ENCODE measurements at regions not wholly inside any gene's neighbourhood (a gene's known extent, or its start where the extent isn't known, plus 50 kb on each side); places are given as distances from the start of the nearest gene placed in this dataset.

GRCh38 chr2:239667431-239667985 is 266.7 kb upstream of the HDAC4 start:
- Mint-ChIP-seq H3K4me1 (ENCODE audit: low read depth) (no peaks in the 10 kb centered on the region), H3K4me3 (no peak overlapping the region), H3K36me3 (ENCODE audit: low read depth) (no peaks in the 10 kb centered on the region), H3K27me3 (ENCODE audit: insufficient read depth) (peaks cover 10% of the 10 kb centered on the region), H3K27ac (no peak overlapping the region), H3K9me3 (no peaks in the 10 kb centered on the region)
- intact Hi-C loops (cut with micrococcal nuclease), result no loop called here
- no peak for DNase-seq (ENCODE audit: low spot score)

GRCh38 chr2:239666855-239667376 is 266.1 kb upstream of the HDAC4 start:
- no peak overlapping the region for H3K27ac Mint-ChIP-seq
- no peaks in the 10 kb centered on the region for H3K36me3 Mint-ChIP-seq (ENCODE audit: low read depth)
- H3K9me3 Mint-ChIP-seq, result no peaks in the 10 kb centered on the region
- no peaks in the 10 kb centered on the region for H3K4me1 Mint-ChIP-seq (ENCODE audit: low read depth)
- H3K4me3 Mint-ChIP-seq, result no peak overlapping the region
- intact Hi-C loops (cut with micrococcal nuclease), result no loop called here
- no peak for DNase-seq (ENCODE audit: low spot score)
- peaks cover 13% of the 10 kb centered on the region for H3K27me3 Mint-ChIP-seq (ENCODE audit: insufficient read depth)

GRCh38 chr2:239666053-239666854 is 265.4 kb upstream of the HDAC4 start:
- intact Hi-C loops (cut with micrococcal nuclease), result no loop called here
- no peak for DNase-seq (ENCODE audit: low spot score)
- Mint-ChIP-seq H3K9me3 (no peaks in the 10 kb centered on the region), H3K4me1 (ENCODE audit: low read depth) (no peaks in the 10 kb centered on the region), H3K4me3 (no peak overlapping the region), H3K36me3 (ENCODE audit: low read depth) (no peaks in the 10 kb centered on the region), H3K27ac (no peak overlapping the region), H3K27me3 (ENCODE audit: insufficient read depth) (peaks cover 13% of the 10 kb centered on the region)

GRCh38 chr2:239664216-239664810 is 263.5 kb upstream of the HDAC4 start:
- H3K27me3 Mint-ChIP-seq (ENCODE audit: insufficient read depth), result peaks cover 13% of the 10 kb centered on the region
- H3K4me1 Mint-ChIP-seq (ENCODE audit: low read depth), result no peaks in the 10 kb centered on the region
- intact Hi-C loops (cut with micrococcal nuclease), result no loop called here
- H3K4me3 Mint-ChIP-seq, result no peak overlapping the region
- no peak overlapping the region for H3K27ac Mint-ChIP-seq
- H3K9me3 Mint-ChIP-seq, result no peaks in the 10 kb centered on the region
- no peaks in the 10 kb centered on the region for H3K36me3 Mint-ChIP-seq (ENCODE audit: low read depth)
- DNase-seq (ENCODE audit: low spot score), result no peak

GRCh38 chr2:239663364-239663924 is 262.6 kb upstream of the HDAC4 start:
- H3K9me3 Mint-ChIP-seq, result no peaks in the 10 kb centered on the region
- no peaks in the 10 kb centered on the region for H3K4me1 Mint-ChIP-seq (ENCODE audit: low read depth)
- H3K4me3 Mint-ChIP-seq, result no peak overlapping the region
- intact Hi-C loops (cut with micrococcal nuclease), result no loop called here
- no peak overlapping the region for H3K27ac Mint-ChIP-seq
- peaks cover 13% of the 10 kb centered on the region for H3K27me3 Mint-ChIP-seq (ENCODE audit: insufficient read depth)
- DNase-seq (ENCODE audit: low spot score), result no peak
- no peaks in the 10 kb centered on the region for H3K36me3 Mint-ChIP-seq (ENCODE audit: low read depth)

GRCh38 chr2:239662413-239663120 is 261.7 kb upstream of the HDAC4 start:
- no peak overlapping the region for H3K27ac Mint-ChIP-seq
- H3K27me3 Mint-ChIP-seq (ENCODE audit: insufficient read depth), result peaks cover 17% of the 10 kb centered on the region
- no peak overlapping the region for H3K4me3 Mint-ChIP-seq
- intact Hi-C loops (cut with micrococcal nuclease), result no loop called here
- H3K9me3 Mint-ChIP-seq, result no peaks in the 10 kb centered on the region
- no peak for DNase-seq (ENCODE audit: low spot score)
- no peaks in the 10 kb centered on the region for H3K4me1 Mint-ChIP-seq (ENCODE audit: low read depth)
- H3K36me3 Mint-ChIP-seq (ENCODE audit: low read depth), result no peaks in the 10 kb centered on the region

- DNase-seq (ENCODE audit: low spot score), result no peak
- Mint-ChIP-seq H3K9me3 (no peaks in the 10 kb centered on the region), H3K27ac (no peak overlapping the region), H3K4me1 (ENCODE audit: low read depth) (no peaks in the 10 kb centered on the region), H3K36me3 (ENCODE audit: low read depth) (no peaks in the 10 kb centered on the region), H3K4me3 (no peak overlapping the region), H3K27me3 (ENCODE audit: insufficient read depth) (peaks cover 12% of the 10 kb centered on the region)
- intact Hi-C loops (cut with micrococcal nuclease), result no loop called here
Measured at GRCh38 chr2:239661334-239662312, 260.8 kb upstream of the HDAC4 start.

GRCh38 chr2:239660390-239661230 is 259.8 kb upstream of the HDAC4 start:
- intact Hi-C loops (cut with micrococcal nuclease), result no loop called here

GRCh38 chr2:239657992-239658391 is 257.2 kb upstream of the HDAC4 start:
- Mint-ChIP-seq H3K27me3 (ENCODE audit: insufficient read depth) (peaks cover 13% of the 10 kb centered on the region), H3K4me3 (no peak overlapping the region), H3K27ac (no peak overlapping the region), H3K9me3 (no peaks in the 10 kb centered on the region), H3K4me1 (ENCODE audit: low read depth) (no peaks in the 10 kb centered on the region), H3K36me3 (ENCODE audit: low read depth) (no peaks in the 10 kb centered on the region)
- intact Hi-C loops (cut with micrococcal nuclease), result no loop called here
- no peak for DNase-seq (ENCODE audit: low spot score)

More at GRCh38 chr2:239660390-239661230, 259.8 kb upstream of the HDAC4 start:
- H3K27ac Mint-ChIP-seq, result no peak overlapping the region
- DNase-seq (ENCODE audit: low spot score), result no peak
- no peak overlapping the region for H3K4me3 Mint-ChIP-seq
- H3K27me3 Mint-ChIP-seq (ENCODE audit: insufficient read depth), result peaks cover 12% of the 10 kb centered on the region
- H3K4me1 Mint-ChIP-seq (ENCODE audit: low read depth), result no peaks in the 10 kb centered on the region
- no peaks in the 10 kb centered on the region for H3K9me3 Mint-ChIP-seq
- H3K36me3 Mint-ChIP-seq (ENCODE audit: low read depth), result no peaks in the 10 kb centered on the region

- no peaks in the 10 kb centered on the region for H3K9me3 Mint-ChIP-seq
- no peak overlapping the region for H3K4me3 Mint-ChIP-seq
- H3K36me3 Mint-ChIP-seq (ENCODE audit: low read depth), result no peaks in the 10 kb centered on the region
- peaks cover 11% of the 10 kb centered on the region for H3K27me3 Mint-ChIP-seq (ENCODE audit: insufficient read depth)
- DNase-seq (ENCODE audit: low spot score), result no peak
- H3K27ac Mint-ChIP-seq, result no peak overlapping the region
- no peaks in the 10 kb centered on the region for H3K4me1 Mint-ChIP-seq (ENCODE audit: low read depth)
- intact Hi-C loops (cut with micrococcal nuclease), result no loop called here
Measured at GRCh38 chr2:239657236-239657635, 256.4 kb upstream of the HDAC4 start.

- Mint-ChIP-seq H3K27me3 (ENCODE audit: insufficient read depth) (peaks cover 19% of the 10 kb centered on the region), H3K4me1 (ENCODE audit: low read depth) (no peaks in the 10 kb centered on the region), H3K9me3 (no peaks in the 10 kb centered on the region), H3K36me3 (ENCODE audit: low read depth) (no peaks in the 10 kb centered on the region), H3K27ac (no peak overlapping the region), H3K4me3 (no peak overlapping the region)
- intact Hi-C loops (cut with micrococcal nuclease), result no loop called here
- DNase-seq (ENCODE audit: low spot score), result no peak
Measured at GRCh38 chr2:239654266-239654665, 253.4 kb upstream of the HDAC4 start.

Measured in activated T-helper 1 cell treated with anti-CD3 and anti-CD28 coated beads, Interleukin-12 subunit alpha, Interleukin-12 subunit beta, Interleukin-2, Interleukin-4 antibody, amounts not matched to agents 30 ng/mL and 10 ng/mL and 1 ng/mL, durations not matched to agents 14 hours and 24 hours and 36 hours (primary cell).